ENCODE measurements at regions not wholly inside any gene's neighbourhood (a gene's known extent, or its start where the extent isn't known, plus 50 kb on each side); places are given as distances from the start of the nearest gene placed in this dataset.

GRCh38 chr12:39157696-39158342, 252.4 kb upstream of the CPNE8 start:
- no peaks in the 10 kb centered on the region for H3K27me3 ChIP-seq
- H3K9me3 ChIP-seq (ENCODE audit: low read depth): no peaks in the 10 kb centered on the region
- H3K4me3 ChIP-seq: no peak overlapping the region
- no peak for TF ChIP-seq CTCF (IDR thresholded peaks at IDR 0.05; ENCODE audit: low read depth, low read length)
- no peak overlapping the region for H3K27ac ChIP-seq
- DNase-seq (ENCODE audit: low read depth in 1 of 2, low spot score in 1 of 2): peak in 1 of 2 donors; percentile 37
- H3K36me3 ChIP-seq: no peaks in the 10 kb centered on the region
- H3K4me1 ChIP-seq (ENCODE audit: low read depth): no peaks in the 10 kb centered on the region

GRCh38 chr12:39145175-39145999, 240.0 kb upstream of the CPNE8 start:
- Histone ChIP-seq H3K4me1 (ENCODE audit: low read depth) (no peaks in the 10 kb centered on the region), H3K27ac (no peak overlapping the region), H3K27me3 (peaks cover 52% of the 10 kb centered on the region), H3K4me3 (peak overlapping the region; percentile 26), H3K36me3 (no peaks in the 10 kb centered on the region), H3K9me3 (ENCODE audit: low read depth) (no peaks in the 10 kb centered on the region)
- DNase-seq (ENCODE audit: low read depth in 1 of 2, low spot score in 1 of 2): peak; percentile 5 to 58
- peak; percentile 77 for TF ChIP-seq CTCF (IDR thresholded peaks at IDR 0.05; ENCODE audit: low read depth, low read length)

GRCh38 chr12:39144613-39145061, 239.2 kb upstream of the CPNE8 start:
- H3K27me3 ChIP-seq: peaks cover 52% of the 10 kb centered on the region
- no peaks in the 10 kb centered on the region for H3K4me1 ChIP-seq (ENCODE audit: low read depth)
- H3K36me3 ChIP-seq: no peaks in the 10 kb centered on the region
- no peak for DNase-seq (ENCODE audit: low read depth in 1 of 2, low spot score in 1 of 2)
- peak overlapping the region; percentile 26 for H3K4me3 ChIP-seq
- no peak overlapping the region for H3K27ac ChIP-seq
- TF ChIP-seq CTCF (IDR thresholded peaks at IDR 0.05; ENCODE audit: low read depth, low read length): no peak
- no peaks in the 10 kb centered on the region for H3K9me3 ChIP-seq (ENCODE audit: low read depth)

GRCh38 chr12:39138268-39138667, 232.9 kb upstream of the CPNE8 start:
- no peak overlapping the region for H3K4me3 ChIP-seq
- no peaks in the 10 kb centered on the region for H3K4me1 ChIP-seq (ENCODE audit: low read depth)
- no peaks in the 10 kb centered on the region for H3K9me3 ChIP-seq (ENCODE audit: low read depth)
- TF ChIP-seq CTCF (IDR thresholded peaks at IDR 0.05; ENCODE audit: low read depth, low read length): no peak
- peaks cover 16% of the 10 kb centered on the region for H3K27me3 ChIP-seq
- no peak for DNase-seq (ENCODE audit: low read depth in 1 of 2, low spot score in 1 of 2)
- H3K27ac ChIP-seq: no peak overlapping the region
- H3K36me3 ChIP-seq: no peaks in the 10 kb centered on the region

GRCh38 chr12:39127401-39127800, 222.0 kb upstream of the CPNE8 start:
- Histone ChIP-seq H3K27me3 (no peaks in the 10 kb centered on the region), H3K36me3 (no peaks in the 10 kb centered on the region), H3K4me3 (no peak overlapping the region), H3K4me1 (ENCODE audit: low read depth) (no peaks in the 10 kb centered on the region), H3K9me3 (ENCODE audit: low read depth) (no peaks in the 10 kb centered on the region), H3K27ac (no peak overlapping the region)
- TF ChIP-seq CTCF (IDR thresholded peaks at IDR 0.05; ENCODE audit: low read depth, low read length): no peak
- peak in 1 of 2 donors; percentile 43 for DNase-seq (ENCODE audit: low read depth in 1 of 2, low spot score in 1 of 2)
